SK-N-SH treated with all-trans-retinoic acid at 6 μM for 48 hours (cell line): ENCODE measurements at regions not wholly inside any gene's neighbourhood (a gene's known extent, or its start where the extent isn't known, plus 50 kb on each side); places are given as distances from the start of the nearest gene placed in this dataset.

ENCODE experiments used
- ATAC-seq: fragments of 200-7000 bp; cut with Tn5 transposase; 3 replicates; pipeline ENCODE4 v1.9.1; 2020; ENCODE audit warnings: mild to moderate bottlenecking, moderate library complexity
- ARNTL ChIP-seq: fragments of 450-650 bp; formaldehyde crosslinking; IDR thresholded peaks from 2 replicates; pipeline ENCODE4 v1.5.0; 2020; ENCODE audit warnings: low read depth, mild to moderate bottlenecking, moderate library complexity, borderline replicate concordance
- BACH2 ChIP-seq: fragments of 250-450 bp; sonication (Bioruptor Pico); IDR thresholded peaks from 2 replicates; pipeline ENCODE4 v1.9.0; 2021; ENCODE audit warnings: mild to moderate bottlenecking, borderline replicate concordance
- CSDC2 ChIP-seq: fragments of 250-450 bp; sonication (Bioruptor Pico); IDR thresholded peaks from 2 replicates; pipeline ENCODE4 v1.5.0; 2020; ENCODE audit warnings: mild to moderate bottlenecking, moderate library complexity
- ESRRG ChIP-seq: fragments of 250-450 bp; sonication (Bioruptor Pico); IDR thresholded peaks from 2 replicates; pipeline ENCODE4 v1.6.1; 2021; ENCODE audit warnings: mild to moderate bottlenecking
- GLIS3 ChIP-seq: fragments of 250-450 bp; sonication (Bioruptor Pico); IDR thresholded peaks from 2 replicates; pipeline ENCODE4 v1.5.0; 2020; ENCODE audit warnings: mild to moderate bottlenecking, moderate library complexity
- ISL1 ChIP-seq: fragments of 250-450 bp; sonication (Bioruptor Pico); IDR thresholded peaks from 2 replicates; pipeline ENCODE4 v2.1.2; 2022; ENCODE audit warnings: mild to moderate bottlenecking, moderate library complexity
- OSR1 ChIP-seq: fragments of 250-450 bp; sonication (Bioruptor Pico); IDR thresholded peaks from 2 replicates; pipeline ENCODE4 v1.8.0; 2022; ENCODE audit warnings: moderate library complexity, mild to moderate bottlenecking, inconsistent platforms
- PPARA ChIP-seq: fragments of 250-450 bp; sonication (Bioruptor Pico); IDR thresholded peaks from 2 replicates; pipeline ENCODE4 v1.5.0; 2020; ENCODE audit warnings: mild to moderate bottlenecking, borderline replicate concordance
- RARB ChIP-seq: fragments of 250-450 bp; sonication (Bioruptor Pico); IDR thresholded peaks from 2 replicates; pipeline ENCODE4 v1.8.0; 2021; ENCODE audit warnings: mild to moderate bottlenecking, moderate library complexity
- SNAI2 ChIP-seq: fragments of 250-450 bp; sonication (Bioruptor Pico); IDR thresholded peaks from 2 replicates; pipeline ENCODE4 v1.5.0; 2020; ENCODE audit warnings: mild to moderate bottlenecking, moderate library complexity
- TCF4 ChIP-seq: fragments of 250-450 bp; sonication (Bioruptor Pico); IDR thresholded peaks from 2 replicates; pipeline ENCODE4 v1.8.0; 2021; ENCODE audit warnings: mild to moderate bottlenecking, moderate library complexity, borderline replicate concordance
- TOX ChIP-seq: fragments of 250-450 bp; sonication (Bioruptor Pico); IDR thresholded peaks from 2 replicates; pipeline ENCODE4 v1.8.0; 2021; ENCODE audit warnings: mild to moderate bottlenecking, moderate library complexity, borderline replicate concordance
- ZC3H10 ChIP-seq: fragments of 250-450 bp; sonication (Bioruptor Pico); IDR thresholded peaks from 2 replicates; pipeline ENCODE4 v1.5.1; 2021; ENCODE audit warnings: mild to moderate bottlenecking, moderate library complexity
- ZFP3 ChIP-seq: fragments of 250-450 bp; sonication (Bioruptor Pico); IDR thresholded peaks from 2 replicates; pipeline ENCODE4 v1.5.0; 2020; ENCODE audit warnings: mild to moderate bottlenecking, moderate library complexity
- ZFP30 ChIP-seq: fragments of 450-650 bp; formaldehyde crosslinking; IDR thresholded peaks from 2 replicates; pipeline ENCODE4 v1.5.0; 2022; ENCODE audit warnings: mild to moderate bottlenecking, moderate library complexity
- ZNF565 ChIP-seq: fragments of 450-650 bp; formaldehyde crosslinking; conservative IDR thresholded peaks from 2 replicates; pipeline ENCODE4 v1.5.0; 2020; ENCODE audit warnings: low read depth, mild to moderate bottlenecking, moderate library complexity
- ZNF70 ChIP-seq: fragments of 450-650 bp; formaldehyde crosslinking; IDR thresholded peaks from 2 replicates; pipeline ENCODE4 v1.5.0; 2020; ENCODE audit warnings: mild to moderate bottlenecking, moderate library complexity
- ZNF8 ChIP-seq: fragments of 450-650 bp; formaldehyde crosslinking; IDR thresholded peaks from 2 replicates; pipeline ENCODE4 v1.5.0; 2020; ENCODE audit warnings: mild to moderate bottlenecking, moderate library complexity
- TF ChIP-seq, protein P1 (sequence below): fragments of 250-450 bp; sonication (Bioruptor Pico); IDR thresholded peaks from 2 replicates; pipeline ENCODE4 v1.5.1; 2020; ENCODE audit warnings: low read depth, mild to moderate bottlenecking, moderate library complexity
- TF ChIP-seq, protein P2 (sequence below): fragments of 250-450 bp; sonication (Bioruptor Pico); IDR thresholded peaks from 2 replicates; pipeline ENCODE4 v1.8.0; 2020; ENCODE audit warnings: mild to moderate bottlenecking, moderate library complexity, borderline replicate concordance
- TF ChIP-seq, protein P3 (sequence below): fragments of 250-450 bp; sonication (Bioruptor Pico); IDR thresholded peaks from 2 replicates; pipeline ENCODE4 v1.5.0; 2020; ENCODE audit warnings: mild to moderate bottlenecking, moderate library complexity
- TF ChIP-seq, protein P4 (sequence below): fragments of 250-450 bp; sonication (Bioruptor Pico); IDR thresholded peaks from 2 replicates; pipeline ENCODE4 v1.5.1; 2021; ENCODE audit warnings: mild to moderate bottlenecking, moderate library complexity

DNA sequence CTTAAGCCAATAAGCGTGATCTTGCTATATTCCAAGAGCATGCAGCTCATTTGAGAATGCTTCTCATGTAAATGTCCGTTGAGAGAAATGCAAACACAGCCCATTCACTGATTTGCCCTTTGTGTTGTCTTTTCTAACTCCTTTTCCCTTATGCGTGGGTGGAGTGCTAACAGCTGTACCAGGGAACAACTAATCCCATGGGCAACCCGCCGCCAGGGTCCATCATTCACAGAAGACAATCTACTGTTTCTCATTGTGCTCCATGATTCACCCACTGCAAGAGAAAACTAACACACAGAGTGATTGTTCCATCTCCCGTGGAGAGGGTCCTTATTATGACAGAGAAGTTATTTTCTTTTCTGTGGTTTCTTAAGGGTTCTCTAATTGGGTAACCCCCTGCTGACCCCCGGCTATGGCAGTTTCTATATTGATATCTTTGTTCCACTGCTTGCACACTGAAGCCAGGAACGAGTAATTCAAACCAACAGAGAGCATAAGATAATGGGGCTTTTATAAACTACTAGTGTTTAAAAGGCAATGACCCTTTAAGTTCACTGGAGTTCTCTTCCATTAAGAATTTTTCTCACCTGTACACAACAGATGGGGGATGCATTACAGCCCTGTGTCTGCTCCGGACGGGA is 298.7 kb downstream of the BAMBI start:
- ATAC-seq = no peak
- TF ChIP-seq, protein P1, sequence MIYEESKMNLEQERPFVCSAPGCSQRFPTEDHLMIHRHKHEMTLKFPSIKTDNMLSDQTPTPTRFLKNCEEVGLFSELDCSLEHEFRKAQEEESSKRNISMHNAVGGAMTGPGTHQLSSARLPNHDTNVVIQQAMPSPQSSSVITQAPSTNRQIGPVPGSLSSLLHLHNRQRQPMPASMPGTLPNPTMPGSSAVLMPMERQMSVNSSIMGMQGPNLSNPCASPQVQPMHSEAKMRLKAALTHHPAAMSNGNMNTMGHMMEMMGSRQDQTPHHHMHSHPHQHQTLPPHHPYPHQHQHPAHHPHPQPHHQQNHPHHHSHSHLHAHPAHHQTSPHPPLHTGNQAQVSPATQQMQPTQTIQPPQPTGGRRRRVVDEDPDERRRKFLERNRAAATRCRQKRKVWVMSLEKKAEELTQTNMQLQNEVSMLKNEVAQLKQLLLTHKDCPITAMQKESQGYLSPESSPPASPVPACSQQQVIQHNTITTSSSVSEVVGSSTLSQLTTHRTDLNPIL = no peak
- TF ChIP-seq ARNTL (CRISPR knock-in tag) (no peak), ZFP3 (CRISPR knock-in tag) (no peak)
- TF ChIP-seq, all 23 proteins: peak for 0

DNA sequence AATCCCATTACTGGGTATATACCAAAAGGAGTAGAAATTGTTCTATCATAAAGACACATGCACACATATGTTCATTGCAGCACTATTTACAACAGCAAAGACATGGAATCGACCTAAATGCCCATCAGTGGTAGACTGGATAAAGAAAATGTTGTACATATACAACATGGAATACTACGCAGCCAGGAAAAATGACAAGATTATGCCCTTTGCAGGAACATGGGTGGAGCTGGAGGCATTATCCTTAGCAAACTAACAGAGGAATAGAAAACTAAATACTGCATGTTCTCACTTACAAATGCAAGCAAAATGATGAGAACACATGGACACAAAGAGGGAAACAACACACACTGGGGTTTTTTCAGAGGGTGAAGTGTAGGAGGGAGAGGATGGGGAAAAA is 300.2 kb downstream of the BAMBI start:
- TF ChIP-seq BACH2 (CRISPR knock-in tag) (no peak), CSDC2 (CRISPR knock-in tag) (no peak), ESRRG (CRISPR knock-in tag) (no peak), SNAI2 (no peak), PPARA (CRISPR knock-in tag) (no peak)
- TF ChIP-seq, all 23 proteins: peak for 0
- ATAC-seq = no peak

DNA sequence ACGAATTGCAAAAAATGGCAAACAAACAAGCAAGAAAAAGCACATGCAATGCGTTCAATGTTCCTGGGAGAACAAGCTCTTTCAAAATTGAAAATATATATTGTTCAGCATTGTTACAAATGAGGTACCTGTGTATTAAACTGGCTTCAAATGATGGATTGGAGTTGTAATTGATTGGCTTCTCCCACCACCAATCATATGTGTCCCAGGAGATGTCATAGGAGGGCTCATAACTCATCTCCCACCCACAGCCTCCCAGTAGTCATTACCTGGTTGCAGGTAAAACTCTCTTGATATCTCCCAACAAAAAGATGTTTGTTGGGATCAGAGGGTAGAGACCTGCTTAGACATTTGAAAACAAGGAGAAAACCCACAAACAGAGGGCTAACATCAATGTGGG is 302.9 kb downstream of the BAMBI start:
- TF ChIP-seq SNAI2 (no peak), ZC3H10 (CRISPR knock-in tag) (no peak), ZNF8 (no peak), RARB (CRISPR knock-in tag) (no peak), TCF4 (no peak), ZNF70 (CRISPR knock-in tag) (no peak)
- TF ChIP-seq, protein P2, sequence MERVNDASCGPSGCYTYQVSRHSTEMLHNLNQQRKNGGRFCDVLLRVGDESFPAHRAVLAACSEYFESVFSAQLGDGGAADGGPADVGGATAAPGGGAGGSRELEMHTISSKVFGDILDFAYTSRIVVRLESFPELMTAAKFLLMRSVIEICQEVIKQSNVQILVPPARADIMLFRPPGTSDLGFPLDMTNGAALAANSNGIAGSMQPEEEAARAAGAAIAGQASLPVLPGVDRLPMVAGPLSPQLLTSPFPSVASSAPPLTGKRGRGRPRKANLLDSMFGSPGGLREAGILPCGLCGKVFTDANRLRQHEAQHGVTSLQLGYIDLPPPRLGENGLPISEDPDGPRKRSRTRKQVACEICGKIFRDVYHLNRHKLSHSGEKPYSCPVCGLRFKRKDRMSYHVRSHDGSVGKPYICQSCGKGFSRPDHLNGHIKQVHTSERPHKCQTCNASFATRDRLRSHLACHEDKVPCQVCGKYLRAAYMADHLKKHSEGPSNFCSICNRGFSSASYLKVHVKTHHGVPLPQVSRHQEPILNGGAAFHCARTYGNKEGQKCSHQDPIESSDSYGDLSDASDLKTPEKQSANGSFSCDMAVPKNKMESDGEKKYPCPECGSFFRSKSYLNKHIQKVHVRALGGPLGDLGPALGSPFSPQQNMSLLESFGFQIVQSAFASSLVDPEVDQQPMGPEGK (CRISPR knock-in tag) = no peak
- ATAC-seq = no peak

DNA sequence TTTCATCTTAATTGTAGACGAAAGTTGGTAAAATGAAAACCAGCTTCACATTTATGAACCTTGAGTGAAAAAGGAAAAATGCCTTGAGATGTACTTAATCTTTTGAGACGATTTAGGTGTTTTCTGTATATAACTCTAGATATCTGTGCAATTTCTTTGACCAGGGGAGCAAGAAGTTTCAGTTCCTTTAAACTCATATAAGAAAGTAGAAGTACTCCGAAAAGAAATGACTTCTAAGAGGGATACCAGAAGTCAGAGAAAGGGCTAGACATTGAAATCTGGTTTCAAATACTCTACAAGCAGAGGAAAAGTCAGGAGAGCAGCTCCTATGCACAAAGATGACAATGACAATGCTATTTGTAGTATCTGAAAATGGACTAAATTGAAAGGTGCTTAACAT is 303.7 kb downstream of the BAMBI start:
- no peak for ATAC-seq

More for the DNA sequence above, 303.7 kb downstream of the BAMBI start:
- TF ChIP-seq, protein P2 (CRISPR knock-in tag) = no peak
- TF ChIP-seq SNAI2 (no peak), ZNF565 (CRISPR knock-in tag) (no peak), ZFP30 (CRISPR knock-in tag) (no peak), GLIS3 (no peak), ZFP3 (CRISPR knock-in tag) (no peak), PPARA (CRISPR knock-in tag) (no peak), RARB (CRISPR knock-in tag) (no peak), ZNF70 (CRISPR knock-in tag) (no peak), TOX (CRISPR knock-in tag) (no peak), CSDC2 (CRISPR knock-in tag) (no peak), ARNTL (CRISPR knock-in tag) (no peak), OSR1 (CRISPR knock-in tag) (no peak), ISL1 (CRISPR knock-in tag) (no peak)
- TF ChIP-seq, protein P3, sequence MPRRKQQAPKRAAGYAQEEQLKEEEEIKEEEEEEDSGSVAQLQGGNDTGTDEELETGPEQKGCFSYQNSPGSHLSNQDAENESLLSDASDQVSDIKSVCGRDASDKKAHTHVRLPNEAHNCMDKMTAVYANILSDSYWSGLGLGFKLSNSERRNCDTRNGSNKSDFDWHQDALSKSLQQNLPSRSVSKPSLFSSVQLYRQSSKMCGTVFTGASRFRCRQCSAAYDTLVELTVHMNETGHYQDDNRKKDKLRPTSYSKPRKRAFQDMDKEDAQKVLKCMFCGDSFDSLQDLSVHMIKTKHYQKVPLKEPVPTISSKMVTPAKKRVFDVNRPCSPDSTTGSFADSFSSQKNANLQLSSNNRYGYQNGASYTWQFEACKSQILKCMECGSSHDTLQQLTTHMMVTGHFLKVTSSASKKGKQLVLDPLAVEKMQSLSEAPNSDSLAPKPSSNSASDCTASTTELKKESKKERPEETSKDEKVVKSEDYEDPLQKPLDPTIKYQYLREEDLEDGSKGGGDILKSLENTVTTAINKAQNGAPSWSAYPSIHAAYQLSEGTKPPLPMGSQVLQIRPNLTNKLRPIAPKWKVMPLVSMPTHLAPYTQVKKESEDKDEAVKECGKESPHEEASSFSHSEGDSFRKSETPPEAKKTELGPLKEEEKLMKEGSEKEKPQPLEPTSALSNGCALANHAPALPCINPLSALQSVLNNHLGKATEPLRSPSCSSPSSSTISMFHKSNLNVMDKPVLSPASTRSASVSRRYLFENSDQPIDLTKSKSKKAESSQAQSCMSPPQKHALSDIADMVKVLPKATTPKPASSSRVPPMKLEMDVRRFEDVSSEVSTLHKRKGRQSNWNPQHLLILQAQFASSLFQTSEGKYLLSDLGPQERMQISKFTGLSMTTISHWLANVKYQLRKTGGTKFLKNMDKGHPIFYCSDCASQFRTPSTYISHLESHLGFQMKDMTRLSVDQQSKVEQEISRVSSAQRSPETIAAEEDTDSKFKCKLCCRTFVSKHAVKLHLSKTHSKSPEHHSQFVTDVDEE (CRISPR knock-in tag) = no peak
- TF ChIP-seq, protein P4, sequence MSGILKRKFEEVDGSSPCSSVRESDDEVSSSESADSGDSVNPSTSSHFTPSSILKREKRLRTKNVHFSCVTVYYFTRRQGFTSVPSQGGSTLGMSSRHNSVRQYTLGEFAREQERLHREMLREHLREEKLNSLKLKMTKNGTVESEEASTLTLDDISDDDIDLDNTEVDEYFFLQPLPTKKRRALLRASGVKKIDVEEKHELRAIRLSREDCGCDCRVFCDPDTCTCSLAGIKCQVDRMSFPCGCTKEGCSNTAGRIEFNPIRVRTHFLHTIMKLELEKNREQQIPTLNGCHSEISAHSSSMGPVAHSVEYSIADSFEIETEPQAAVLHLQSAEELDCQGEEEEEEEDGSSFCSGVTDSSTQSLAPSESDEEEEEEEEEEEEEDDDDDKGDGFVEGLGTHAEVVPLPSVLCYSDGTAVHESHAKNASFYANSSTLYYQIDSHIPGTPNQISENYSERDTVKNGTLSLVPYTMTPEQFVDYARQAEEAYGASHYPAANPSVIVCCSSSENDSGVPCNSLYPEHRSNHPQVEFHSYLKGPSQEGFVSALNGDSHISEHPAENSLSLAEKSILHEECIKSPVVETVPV (CRISPR knock-in tag) = no peak
- TF ChIP-seq, protein P1 = no peak
